CD4-positive, alpha-beta T cell (primary cell): ENCODE measurements at regions not wholly inside any gene's neighbourhood (a gene's known extent, or its start where the extent isn't known, plus 50 kb on each side); places are given as distances from the start of the nearest gene placed in this dataset.

Experiments
- ATAC-seq: fragments of 200-7000 bp; cut with Tn5 transposase; one replicate; pipeline ENCODE4 v1.10.0; 2022; ENCODE audit warnings: mild to moderate bottlenecking; ENCODE audit not compliant: poor library complexity
- CTCF ChIA-PET: fragments of 350-600 bp; sonication (Branson Sonifier 250); formaldehyde crosslinking; loops from one replicate; lab custom pipeline; 2021; ENCODE audit warnings: antibody characterized with exemption, inconsistent platforms; lab: Charles Lee
- POLR2A ChIA-PET: fragments of 350-600 bp; sonication (Branson Sonifier 250); formaldehyde crosslinking; loops from one replicate; lab custom pipeline; 2021; ENCODE audit warnings: antibody characterized with exemption, inconsistent platforms; lab: Charles Lee
- DNase-seq, 14 experiments: peaks; one replicate each; pipeline ENCODE4 v3.0.0-alpha.2; 2013 to 2020; ENCODE audit warnings: mixed read lengths in 2 of 14
- H3K27ac ChIP-seq, 2 donors: one replicate each; pipeline versions ENCODE4 v1.5.1 to v1.7.0; 2013; ENCODE audit warnings: low read length in 2 of 2, low read depth in 1 of 2, mild to moderate bottlenecking in 1 of 2
- H3K27me3 ChIP-seq, 2 experiments: 1 replicate in 1 of 2; 2 replicates in 1 of 2; pipeline versions ENCODE4 v1.6.1 to v1.7.0; 2013; ENCODE audit warnings: low read length in 2 of 2, control low read depth in 1 of 2, mild to moderate bottlenecking in 1 of 2, moderate library complexity in 1 of 2; ENCODE audit not compliant: insufficient read depth in 2 of 2, control insufficient read depth in 1 of 2
- H3K36me3 ChIP-seq: one replicate; pipeline ENCODE4 v1.6.1; 2013; ENCODE audit warnings: low read length, control low read depth; ENCODE audit not compliant: insufficient read depth
- H3K4me1 ChIP-seq: one replicate; pipeline ENCODE4 v1.6.1; 2013; ENCODE audit warnings: low read length, control low read depth; ENCODE audit not compliant: insufficient read depth
- H3K4me3 ChIP-seq: one replicate; pipeline ENCODE4 v1.5.1; 2013; ENCODE audit warnings: mild to moderate bottlenecking, low read length, moderate library complexity
- H3K9me3 ChIP-seq, 2 experiments: 1 replicate in 1 of 2; 2 replicates in 1 of 2; pipeline versions ENCODE4 v1.6.1 to v1.7.0; 2013; ENCODE audit warnings: low read length in 2 of 2, mild to moderate bottlenecking in 2 of 2, control low read depth in 1 of 2, moderate library complexity in 1 of 2; ENCODE audit not compliant: control insufficient read depth in 1 of 2, insufficient read depth in 1 of 2
- H3K27ac Mint-ChIP-seq: one replicate; pipeline ENCODE4 v1.8.0; 2020; ENCODE audit warnings: mixed read lengths
- H3K27me3 Mint-ChIP-seq: one replicate; pipeline ENCODE4 v1.8.0; 2021; ENCODE audit warnings: mixed read lengths
- H3K36me3 Mint-ChIP-seq: one replicate; pipeline ENCODE4 v1.8.0; 2021; ENCODE audit warnings: low read depth, mixed read lengths
- H3K4me1 Mint-ChIP-seq: one replicate; pipeline ENCODE4 v1.8.0; 2021; ENCODE audit warnings: low read depth, mixed read lengths
- H3K4me3 Mint-ChIP-seq: one replicate; pipeline ENCODE4 v1.8.0; 2020; ENCODE audit warnings: mild to moderate bottlenecking, mixed read lengths
- H3K9me3 Mint-ChIP-seq: one replicate; pipeline ENCODE4 v1.8.0; 2020; ENCODE audit warnings: mixed read lengths
- intact Hi-C, 2 experiments: fragments of 100-400 bp; cut with DNase I in 1 of 2; cut with micrococcal nuclease in 1 of 2; formaldehyde crosslinking; loops; one replicate each; pipeline versions ENCODE4 v1.15.1 to v1.9.0; 2023 to 2025; cut with DNase I, micrococcal nuclease
- TF ChIP-seq, protein P1 (sequence below): fragments of 200-600 bp; IDR thresholded peaks from one replicate; pipeline ENCODE4 v1.8.0; 2022; ENCODE audit warnings: antibody characterized with exemption, mild to moderate bottlenecking

DNA sequence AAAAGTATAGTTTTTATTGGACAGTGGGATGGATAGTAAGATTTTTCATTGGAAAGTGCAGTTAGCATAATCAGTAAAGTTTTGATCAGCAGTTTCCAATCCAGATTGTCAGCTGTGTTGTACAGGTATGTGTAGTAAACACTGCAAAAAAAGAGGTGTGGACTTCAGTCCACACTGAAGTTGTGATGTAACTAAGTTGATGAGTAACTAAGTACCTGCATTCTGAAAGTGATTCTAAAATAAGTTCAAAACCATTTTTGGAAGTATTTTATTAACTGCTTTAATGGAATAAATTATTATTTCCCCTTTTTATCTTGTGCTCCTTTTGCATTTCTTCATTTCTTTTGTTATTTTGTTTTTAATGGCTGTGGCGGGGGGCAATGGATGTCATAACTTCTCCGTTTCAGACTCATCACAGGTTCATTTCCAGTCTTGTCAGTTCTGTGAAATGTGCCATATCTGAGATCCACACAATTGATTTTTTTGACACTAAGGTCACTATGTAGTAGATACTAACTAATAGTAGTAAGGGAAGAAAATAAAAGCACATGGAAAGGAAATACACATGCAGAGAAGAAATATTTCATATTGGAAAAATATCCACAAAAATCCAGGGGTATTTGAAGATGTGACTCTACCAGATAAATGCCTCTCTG lies 247.5 kb downstream of the GABRG1 start:
- no peak for DNase-seq
- Histone ChIP-seq H3K9me3 (no peaks in the 10 kb centered on the region), H3K36me3 (no peaks in the 10 kb centered on the region), H3K4me3 (no peak overlapping the region), H3K4me1 (no peaks in the 10 kb centered on the region), H3K27ac (no peak overlapping the region), H3K27me3 (no peaks in the 10 kb centered on the region)
- intact Hi-C loops, result no loop called here
- TF ChIP-seq, protein P1, sequence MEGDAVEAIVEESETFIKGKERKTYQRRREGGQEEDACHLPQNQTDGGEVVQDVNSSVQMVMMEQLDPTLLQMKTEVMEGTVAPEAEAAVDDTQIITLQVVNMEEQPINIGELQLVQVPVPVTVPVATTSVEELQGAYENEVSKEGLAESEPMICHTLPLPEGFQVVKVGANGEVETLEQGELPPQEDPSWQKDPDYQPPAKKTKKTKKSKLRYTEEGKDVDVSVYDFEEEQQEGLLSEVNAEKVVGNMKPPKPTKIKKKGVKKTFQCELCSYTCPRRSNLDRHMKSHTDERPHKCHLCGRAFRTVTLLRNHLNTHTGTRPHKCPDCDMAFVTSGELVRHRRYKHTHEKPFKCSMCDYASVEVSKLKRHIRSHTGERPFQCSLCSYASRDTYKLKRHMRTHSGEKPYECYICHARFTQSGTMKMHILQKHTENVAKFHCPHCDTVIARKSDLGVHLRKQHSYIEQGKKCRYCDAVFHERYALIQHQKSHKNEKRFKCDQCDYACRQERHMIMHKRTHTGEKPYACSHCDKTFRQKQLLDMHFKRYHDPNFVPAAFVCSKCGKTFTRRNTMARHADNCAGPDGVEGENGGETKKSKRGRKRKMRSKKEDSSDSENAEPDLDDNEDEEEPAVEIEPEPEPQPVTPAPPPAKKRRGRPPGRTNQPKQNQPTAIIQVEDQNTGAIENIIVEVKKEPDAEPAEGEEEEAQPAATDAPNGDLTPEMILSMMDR, result no peak
- ChIA-PET CTCF (no interaction called here), POLR2A (no interaction called here)
- Mint-ChIP-seq H3K4me3 (no peak overlapping the region), H3K36me3 (no peaks in the 10 kb centered on the region), H3K27me3 (no peaks in the 10 kb centered on the region), H3K4me1 (no peaks in the 10 kb centered on the region), H3K27ac (no peak overlapping the region), H3K9me3 (peaks cover 12% of the 10 kb centered on the region)
- no peak for ATAC-seq

DNA sequence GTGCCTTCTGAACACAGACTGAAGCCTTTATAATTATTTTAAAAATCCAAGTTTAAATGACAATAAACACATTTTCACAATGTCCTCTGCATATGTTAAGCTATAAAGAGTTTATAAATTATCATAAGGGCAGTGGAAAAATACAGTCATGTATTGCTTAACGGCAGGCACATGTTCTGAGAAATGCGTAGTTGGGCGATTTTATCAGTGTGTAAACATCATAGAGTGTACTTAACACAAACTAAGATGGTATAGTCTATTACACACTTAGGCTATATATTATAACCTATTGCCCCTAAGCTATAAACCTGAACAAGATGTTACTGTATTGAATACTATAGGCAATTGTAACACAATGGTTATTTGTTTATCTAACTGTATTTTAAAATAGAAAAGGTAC lies 254.7 kb downstream of the GABRG1 start:
- H3K27me3 ChIP-seq, result no peaks in the 10 kb centered on the region
- TF ChIP-seq, protein P1, result no peak
- no peak for DNase-seq
- Mint-ChIP-seq H3K9me3 (peaks cover 6% of the 10 kb centered on the region), H3K27me3 (no peaks in the 10 kb centered on the region), H3K36me3 (no peaks in the 10 kb centered on the region), H3K27ac (no peak overlapping the region), H3K4me1 (no peaks in the 10 kb centered on the region), H3K4me3 (no peak overlapping the region)
- peaks cover 0 to 2% of the 10 kb centered on the region in 2 experiments for H3K9me3 ChIP-seq
- ATAC-seq, result no peak
- H3K4me1 ChIP-seq, result no peaks in the 10 kb centered on the region
- H3K4me3 ChIP-seq, result no peak overlapping the region
- H3K36me3 ChIP-seq, result no peaks in the 10 kb centered on the region
- CTCF ChIA-PET, result no interaction called here
- intact Hi-C loops, result no loop called here
- H3K27ac ChIP-seq, result no peak overlapping the region
- POLR2A ChIA-PET, result no interaction called here

DNA sequence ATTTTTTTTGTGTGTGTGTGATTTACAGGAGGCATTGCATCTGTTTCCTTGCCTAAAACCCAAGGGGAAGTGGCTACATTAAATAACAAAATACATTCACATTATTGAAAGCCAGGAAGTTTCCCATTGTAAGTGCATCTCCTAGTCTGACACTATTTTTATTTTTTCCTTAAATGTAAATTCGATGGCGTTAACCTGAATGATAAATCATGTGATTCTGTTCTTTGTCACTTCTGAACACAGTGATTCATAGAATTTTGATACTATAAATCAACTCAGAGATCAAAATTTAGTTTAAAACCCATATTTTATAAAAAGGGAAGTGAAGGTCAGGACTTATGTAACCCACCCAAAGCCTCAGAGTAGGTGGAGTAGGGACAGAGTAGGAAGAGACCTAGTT lies 258.1 kb downstream of the GABRG1 start:
- ChIA-PET CTCF (no interaction called here), POLR2A (no interaction called here)
- H3K4me1 ChIP-seq, result no peaks in the 10 kb centered on the region
- no peaks in the 10 kb centered on the region for H3K36me3 Mint-ChIP-seq
- intact Hi-C loops, result no loop called here
- peaks cover 0 to 2% of the 10 kb centered on the region in 2 experiments for H3K9me3 ChIP-seq
- no peaks in the 10 kb centered on the region for H3K4me1 Mint-ChIP-seq
- H3K27me3 Mint-ChIP-seq, result no peaks in the 10 kb centered on the region
- DNase-seq (no peak), ATAC-seq (no peak)
- no peak overlapping the region for H3K4me3 Mint-ChIP-seq
- TF ChIP-seq, protein P1, result no peak
- H3K36me3 ChIP-seq, result no peaks in the 10 kb centered on the region
- no peak overlapping the region for H3K4me3 ChIP-seq
- H3K27ac ChIP-seq, result no peak overlapping the region
- H3K9me3 Mint-ChIP-seq, result peaks cover 4% of the 10 kb centered on the region
- no peak overlapping the region for H3K27ac Mint-ChIP-seq
- no peaks in the 10 kb centered on the region for H3K27me3 ChIP-seq
